ENCODE measurements at regions not wholly inside any gene's neighbourhood (a gene's known extent, or its start where the extent isn't known, plus 50 kb on each side); places are given as distances from the start of the nearest gene placed in this dataset.

GRCh38 chr15:47568030-47568429 is 149.3 kb upstream of the SEMA6D start:
- no peak for DNase-seq

GRCh38 chr15:47570044-47570443 is 147.3 kb upstream of the SEMA6D start:
- DNase-seq, result no peak

DNA sequence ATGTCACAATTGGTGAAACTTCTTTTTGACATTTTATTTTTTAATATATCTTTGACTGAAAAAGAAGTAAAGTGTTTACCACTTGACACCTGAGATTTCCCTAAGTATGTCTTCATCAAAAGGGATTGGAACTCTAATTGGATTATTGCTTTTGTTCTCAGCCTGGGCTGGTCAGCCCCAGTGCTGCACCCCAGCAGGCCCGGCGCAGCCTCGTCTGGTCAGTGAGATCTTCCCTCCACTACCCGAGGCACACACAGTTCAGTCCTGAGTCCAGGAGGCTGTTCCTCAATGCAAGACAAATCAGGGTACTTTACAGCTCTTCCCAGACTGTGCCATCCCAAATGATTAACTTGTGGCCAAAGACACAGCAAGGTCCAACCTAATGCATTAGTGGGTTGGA is 146.9 kb upstream of the SEMA6D start:
- no peak for DNase-seq

DNA sequence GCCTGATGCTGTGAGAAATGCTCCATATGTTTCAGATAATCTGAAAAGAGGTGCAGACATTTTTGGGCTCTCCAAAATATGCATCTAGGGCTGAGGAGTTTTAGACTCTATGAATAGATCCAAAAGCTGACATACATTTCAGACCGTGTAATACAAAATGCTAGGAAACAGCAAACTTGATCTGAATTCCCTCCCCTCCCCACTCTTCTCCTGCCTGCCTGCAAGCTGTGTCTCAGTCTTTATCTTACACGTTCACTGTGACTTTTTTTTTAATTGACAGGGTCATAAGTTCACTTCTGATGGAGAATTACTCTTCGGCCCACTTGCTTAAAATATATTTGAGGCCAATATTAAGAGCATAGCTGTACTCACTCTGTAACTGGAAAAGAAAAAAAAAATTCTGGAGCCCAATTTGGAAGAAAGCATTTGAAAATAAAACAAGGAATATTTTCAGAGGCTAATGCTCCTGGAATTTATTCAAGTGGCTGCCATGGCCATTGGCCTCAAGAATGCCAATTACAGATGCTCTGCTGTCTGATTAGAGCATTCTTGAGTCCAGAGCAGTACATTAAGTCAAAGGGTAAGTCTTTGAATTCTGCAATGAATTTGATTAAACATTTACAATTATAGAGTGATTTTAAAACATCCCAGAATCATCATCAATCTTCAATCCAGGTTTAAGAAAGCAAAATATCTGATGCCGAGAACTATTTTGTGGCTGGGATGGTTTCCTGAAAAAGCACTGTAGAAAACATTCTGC is 146.2 kb upstream of the SEMA6D start:
- no peak for DNase-seq

- DNase-seq, result no peak
Observed at GRCh38 chr15:47573673-47574072, 143.6 kb upstream of the SEMA6D start.

DNA sequence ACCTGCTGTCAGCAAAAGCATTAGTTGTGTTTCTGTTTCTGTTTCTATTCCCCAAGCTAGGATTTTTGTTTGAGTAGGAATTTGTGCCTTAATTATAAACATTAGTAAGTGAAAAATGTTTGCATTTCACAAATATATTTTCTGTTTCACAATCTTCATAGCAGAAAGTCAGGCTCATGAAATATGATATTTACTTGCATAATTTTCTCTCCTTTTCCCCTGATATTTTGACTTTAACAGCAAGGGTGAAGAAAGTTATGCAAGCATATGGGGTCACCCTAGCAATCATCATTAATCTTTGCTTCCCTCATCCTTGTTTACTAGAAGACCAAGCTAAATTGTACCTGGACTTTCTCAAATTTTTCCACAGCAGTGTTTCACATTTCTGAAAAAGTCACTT is 140.3 kb upstream of the SEMA6D start:
- DNase-seq, result no peak

DNA sequence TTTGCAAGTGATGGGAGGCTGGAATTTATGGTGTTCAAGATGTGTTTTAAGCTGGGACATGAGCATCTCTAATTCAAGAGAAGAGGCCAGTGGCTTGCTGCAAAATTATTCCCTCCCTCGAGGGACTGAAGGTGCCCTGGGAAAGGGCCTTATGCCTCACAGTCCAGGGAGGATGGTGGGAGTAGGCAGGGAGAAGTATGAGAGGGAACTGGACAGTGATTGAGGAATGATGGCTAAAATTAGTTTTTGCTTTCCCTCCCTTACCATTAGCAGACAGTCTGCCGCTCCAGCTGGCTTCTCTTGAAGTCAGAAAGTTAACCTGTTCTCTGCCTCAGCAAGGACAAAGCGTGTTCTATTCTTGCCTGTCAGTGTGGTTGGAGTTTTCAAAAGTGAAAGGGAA is 139.8 kb upstream of the SEMA6D start:
- DNase-seq, result peak in 1 of 3 donors; percentile 48

DNA sequence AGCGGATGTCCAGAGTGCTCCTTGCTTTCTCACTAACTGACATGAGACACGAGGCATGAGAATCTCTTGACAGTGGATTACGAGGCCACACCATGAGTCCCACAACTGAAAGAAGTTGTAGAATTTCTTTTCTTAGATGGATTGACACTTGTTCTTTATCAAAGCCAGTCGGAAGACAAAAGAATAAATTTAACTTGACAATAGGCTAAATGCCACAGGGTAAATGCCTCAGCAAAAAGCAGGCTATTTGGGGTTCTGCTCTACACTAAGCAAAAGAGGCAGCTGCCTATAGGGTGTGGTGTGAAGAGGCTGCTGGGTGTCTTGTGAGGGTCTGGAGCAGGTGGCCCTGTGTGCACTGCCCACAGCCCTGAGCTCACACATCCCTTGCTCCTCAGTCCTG is 135.1 kb upstream of the SEMA6D start:
- no peak for DNase-seq

DNA sequence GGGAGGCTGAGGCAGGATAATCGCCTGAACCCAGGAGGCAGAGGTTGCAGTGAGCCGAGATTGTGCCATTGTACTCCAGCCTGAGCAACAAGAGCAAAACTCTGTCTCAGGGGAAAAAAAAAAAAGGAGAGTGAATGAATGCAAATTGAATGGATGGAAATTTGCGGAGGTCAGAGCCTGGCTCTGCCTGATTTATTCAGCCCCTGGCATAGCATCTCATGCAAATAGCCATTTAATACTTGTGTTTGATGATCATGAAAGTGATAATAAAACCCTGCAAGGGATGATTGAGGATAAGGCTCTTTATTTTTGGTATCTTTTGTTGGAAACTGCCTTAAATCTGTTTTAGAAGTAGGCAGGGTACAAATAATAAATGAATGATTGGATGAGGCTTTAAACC is 133.0 kb upstream of the SEMA6D start:
- no peak for DNase-seq

DNA sequence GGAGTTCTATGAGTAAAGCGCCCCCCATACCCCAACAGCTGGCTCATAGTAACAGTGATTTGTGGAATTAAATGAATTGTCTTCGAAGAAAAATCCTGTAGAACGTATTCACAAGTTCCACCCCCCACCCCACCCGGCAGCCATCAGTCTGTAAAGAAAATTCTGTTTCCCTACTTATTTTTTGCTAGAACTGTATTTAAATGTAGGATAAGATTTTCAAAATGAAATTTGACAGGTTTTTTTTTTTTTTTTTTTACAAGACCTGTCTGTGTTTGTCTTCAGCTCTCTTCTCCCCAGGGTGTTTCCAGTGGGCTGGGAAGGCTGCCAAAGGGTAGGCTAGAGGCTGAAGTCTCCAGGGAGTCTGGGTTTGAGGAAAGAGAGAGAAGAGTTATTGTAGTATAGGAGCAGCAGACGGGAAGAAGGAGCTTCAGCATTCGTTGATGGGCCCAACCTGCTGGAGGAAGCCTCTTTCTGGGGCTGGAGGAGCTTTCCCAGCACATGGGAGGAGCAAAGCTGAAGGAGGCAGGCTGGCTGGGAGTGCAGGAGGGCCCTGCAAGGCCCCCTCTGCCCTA is 130.6 kb upstream of the SEMA6D start:
- no peak for DNase-seq

GRCh38 chr15:47587940-47588802 is 129.1 kb upstream of the SEMA6D start:
- DNase-seq, result peak in 1 of 3 donors; percentile 32

DNA sequence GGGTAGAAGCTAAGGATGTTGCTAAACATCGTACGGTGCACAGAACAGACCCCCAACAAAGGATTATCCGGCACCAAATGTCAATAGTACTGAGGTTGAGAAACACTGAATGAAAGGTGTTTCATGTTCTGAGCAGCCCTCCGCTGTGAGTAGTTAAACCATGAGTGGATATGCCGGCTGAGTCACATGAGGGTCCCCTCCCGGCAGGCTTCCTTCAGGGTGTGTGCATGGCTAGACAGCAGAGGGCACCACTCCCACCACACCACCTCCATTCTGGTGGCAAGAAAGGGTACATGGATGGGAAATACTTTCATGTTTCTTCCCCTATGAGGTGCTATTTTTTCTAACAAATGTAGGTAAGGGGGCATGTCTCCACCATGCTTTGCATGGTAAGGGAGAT is 128.3 kb upstream of the SEMA6D start:
- no peak for DNase-seq

- DNase-seq, result no peak
Observed at GRCh38 chr15:47598996-47599395, 118.3 kb upstream of the SEMA6D start.

DNA sequence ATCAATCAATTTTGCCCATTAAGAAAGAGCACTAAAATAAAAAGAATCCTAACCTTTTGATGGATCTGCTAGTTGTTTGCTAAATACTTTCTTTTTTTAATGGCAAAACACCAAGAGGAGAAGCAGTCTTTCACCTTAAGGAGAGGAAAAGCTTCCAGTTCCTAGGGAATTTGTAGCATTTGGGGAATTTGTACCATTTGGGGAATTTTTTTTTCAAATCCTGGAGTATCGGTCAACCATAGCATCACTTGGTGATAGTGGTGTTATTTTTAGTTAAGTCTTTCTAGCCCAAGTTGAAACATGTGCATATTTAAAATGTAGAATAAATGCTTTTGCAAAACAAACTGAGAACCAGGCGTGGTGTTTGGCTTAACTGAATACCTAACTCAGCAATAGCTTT is 117.5 kb upstream of the SEMA6D start:
- no peak for DNase-seq

DNA sequence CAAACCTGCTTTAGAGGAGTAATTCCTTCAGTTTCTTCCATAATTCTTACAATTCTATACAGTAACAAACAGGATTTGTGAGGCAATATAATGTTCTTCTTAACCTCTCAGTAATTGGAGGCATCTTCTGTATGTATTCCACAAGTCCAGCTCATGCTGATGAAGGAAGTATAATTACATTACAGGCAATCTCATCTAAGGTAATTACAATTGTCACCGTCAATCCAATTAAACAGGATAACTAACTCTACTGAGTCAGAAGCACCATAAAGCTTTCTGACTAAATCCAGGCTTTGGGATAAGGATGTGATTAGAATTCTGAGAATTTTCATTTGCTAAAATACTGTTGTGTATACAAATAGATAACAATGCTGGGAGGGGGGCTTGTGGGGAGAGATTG is 115.2 kb upstream of the SEMA6D start:
- no peak for DNase-seq

GRCh38 chr15:47603026-47603425 is 114.3 kb upstream of the SEMA6D start:
- no peak for DNase-seq

DNA sequence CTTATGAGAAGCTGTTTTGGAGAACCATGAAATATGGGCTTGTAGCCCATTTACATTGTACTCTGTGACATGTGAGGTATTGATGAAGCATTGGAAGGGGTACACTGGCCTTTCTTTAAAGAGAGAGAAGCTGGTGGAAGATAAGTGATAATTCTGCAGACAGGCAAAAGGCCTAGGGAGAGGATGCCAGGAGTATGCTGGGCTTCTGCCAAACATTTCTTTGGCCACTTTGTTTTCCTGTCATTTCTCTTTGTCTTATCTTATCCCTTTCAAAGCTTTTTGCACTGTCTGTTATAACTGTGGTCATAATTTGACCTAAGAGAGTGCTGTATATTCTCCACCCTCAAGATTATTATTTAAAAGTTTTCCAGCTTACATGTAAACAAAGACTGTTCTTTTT is 109.6 kb upstream of the SEMA6D start:
- DNase-seq, result peak in 1 of 3 donors; percentile 35

DNA sequence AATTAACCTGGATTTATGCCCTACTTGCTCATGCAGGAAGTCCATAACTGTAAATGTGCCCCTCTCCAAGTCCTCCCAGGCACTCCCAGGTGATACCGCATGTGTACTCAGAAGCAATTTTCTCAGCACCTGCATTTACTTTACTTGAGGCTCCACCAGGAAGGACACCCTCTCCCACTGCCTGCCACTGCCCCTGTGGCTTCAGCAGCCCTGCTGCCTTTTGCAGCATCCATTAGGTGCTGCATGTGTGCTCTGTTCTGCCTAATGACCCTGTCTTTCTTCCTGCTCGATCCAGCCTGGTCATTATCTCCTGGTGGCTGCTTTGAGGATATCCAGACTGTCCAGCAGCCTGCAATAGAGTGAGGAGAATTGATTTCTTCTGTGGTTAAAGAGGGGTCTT is 107.6 kb upstream of the SEMA6D start:
- no peak for DNase-seq

DNA sequence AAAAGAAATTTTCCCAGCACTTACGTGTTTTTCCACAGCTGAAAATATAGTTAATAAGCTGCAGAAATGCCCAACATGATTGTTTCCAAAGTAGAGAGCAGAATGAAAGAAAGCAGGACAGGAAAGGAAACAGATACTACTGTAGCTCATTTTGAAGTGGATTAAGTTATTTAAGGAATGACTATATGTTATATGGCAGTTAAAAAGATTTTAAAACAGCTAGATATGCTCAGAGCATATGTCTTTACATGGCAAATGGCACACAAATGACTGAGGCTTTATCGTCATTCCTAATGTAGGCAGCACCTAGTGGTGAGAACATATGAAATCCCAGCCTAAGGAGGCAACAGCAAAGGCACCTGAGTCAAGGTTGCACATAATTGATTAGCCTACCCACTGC is 106.6 kb upstream of the SEMA6D start:
- DNase-seq, result no peak

- DNase-seq, result no peak
Observed at GRCh38 chr15:47614360-47615011, 102.8 kb upstream of the SEMA6D start.

GRCh38 chr15:47616876-47617275 is 100.4 kb upstream of the SEMA6D start:
- no peak for DNase-seq

DNA sequence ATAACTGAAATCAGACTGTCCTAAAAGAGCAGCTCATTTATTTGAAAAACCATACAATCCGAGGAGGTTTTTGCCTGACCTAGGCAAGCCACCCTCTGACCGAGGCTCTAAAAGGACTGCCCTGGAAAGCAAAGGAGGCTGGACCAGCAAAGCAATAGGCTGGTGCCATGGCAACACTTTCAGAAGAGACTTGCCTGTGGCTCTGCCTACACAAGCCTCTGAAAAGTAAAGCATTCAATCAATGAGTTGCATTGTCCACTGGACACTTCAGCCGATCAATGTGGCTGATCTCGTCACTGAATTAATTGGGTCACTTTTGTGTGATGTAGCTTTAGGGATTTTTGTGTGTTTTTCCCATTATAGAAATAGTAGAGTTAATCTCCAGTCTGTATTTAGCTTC is 99.1 kb upstream of the SEMA6D start:
- DNase-seq, result no peak
